K562 (cell line): ENCODE measurements at regions not wholly inside any gene's neighbourhood (a gene's known extent, or its start where the extent isn't known, plus 50 kb on each side); places are given as distances from the start of the nearest gene placed in this dataset.

Source experiments
- CBX5 ChIP-seq: IDR thresholded peaks from 2 replicates; pipeline ENCODE4 v1.6.1; 2014; ENCODE audit warnings: low read depth, borderline replicate concordance
- CHD1 ChIP-seq: fragments of 200-600 bp; sonication (generic); IDR thresholded peaks from one replicate; pipeline ENCODE4 v1.6.1; 2012; ENCODE audit warnings: mild to moderate bottlenecking, moderate library complexity, low read length, inconsistent platforms
- LEF1 ChIP-seq: fragments of 450-650 bp; IDR thresholded peaks from 2 replicates; pipeline ENCODE4 v1.6.1; 2016; ENCODE audit warnings: mild to moderate bottlenecking
- MYNN ChIP-seq, 2 experiments: sonication (generic); formaldehyde crosslinking in 1 of 2; IDR thresholded peaks; 2 replicates each; pipeline versions ENCODE4 v1.5.0 to v1.6.1; 2016 to 2020; ENCODE audit warnings: antibody characterized with exemption in 1 of 2, missing genetic modification reagents in 1 of 2
- POLR2A ChIP-seq: fragments of 450-650 bp; conservative IDR thresholded peaks from 2 replicates; pipeline ENCODE4 v1.6.1; 2016
- POLR2AphosphoS2 ChIP-seq: IDR thresholded peaks from 2 replicates; pipeline ENCODE4 v1.6.1; 2012; ENCODE audit warnings: low read length, improper control_type of control experiment
- RAD21 ChIP-seq, 2 experiments: fragments of 250-450 bp in 1 of 2; fragments of 450-650 bp in 1 of 2; sonication (Bioruptor Pico) in 1 of 2; formaldehyde crosslinking in 1 of 2; IDR thresholded peaks in 1 of 2; conservative IDR thresholded peaks in 1 of 2; 2 replicates each; pipeline versions ENCODE4 v1.4.0 to v1.8.0; 2020 to 2022; ENCODE audit warnings: mild to moderate bottlenecking in 2 of 2, moderate library complexity in 1 of 2
- RFX5 ChIP-seq: IDR thresholded peaks from 2 replicates; pipeline ENCODE4 v1.6.1; 2011; ENCODE audit warnings: low read depth, mild to moderate bottlenecking, improper control_type of control experiment, low read length
- TCF7L2 ChIP-seq: fragments of 150-350 bp; IDR thresholded peaks from 2 replicates; pipeline ENCODE4 v1.6.1; 2016; ENCODE audit warnings: low read depth, mild to moderate bottlenecking, low read length, moderate library complexity
- ZNF175 ChIP-seq: fragments of 200-800 bp; sonication (Bioruptor generic); IDR thresholded peaks from 2 replicates; pipeline ENCODE4 v1.6.1; 2016; ENCODE audit warnings: low read depth, mild to moderate bottlenecking, missing genetic modification characterization, missing compliant biosample characterization
- ZNF766 ChIP-seq: fragments of 200-800 bp; sonication (Bioruptor generic); conservative IDR thresholded peaks from 2 replicates; pipeline ENCODE4 v1.6.1; 2016; ENCODE audit warnings: missing genetic modification characterization, missing compliant biosample characterization
- TF ChIP-seq, protein P1 (sequence below): sonication (generic); formaldehyde crosslinking; IDR thresholded peaks from 2 replicates; pipeline ENCODE4 v1.9.0; 2022; ENCODE audit warnings: mild to moderate bottlenecking, missing genetic modification reagents
- TF ChIP-seq, protein P2 (sequence below), 3 experiments: IDR thresholded peaks in 2 of 3; conservative IDR thresholded peaks in 1 of 3; 2 replicates each; pipeline ENCODE4 v1.5.1; 2011 to 2012; ENCODE audit warnings: low read length in 3 of 3, mild to moderate bottlenecking in 3 of 3, control low read depth in 2 of 3, improper control_type of control experiment in 1 of 3, inconsistent platforms in 1 of 3, low read depth in 1 of 3, mixed read lengths in 1 of 3, moderate library complexity in 1 of 3; ENCODE audit not compliant: insufficient read depth in 2 of 3

DNA sequence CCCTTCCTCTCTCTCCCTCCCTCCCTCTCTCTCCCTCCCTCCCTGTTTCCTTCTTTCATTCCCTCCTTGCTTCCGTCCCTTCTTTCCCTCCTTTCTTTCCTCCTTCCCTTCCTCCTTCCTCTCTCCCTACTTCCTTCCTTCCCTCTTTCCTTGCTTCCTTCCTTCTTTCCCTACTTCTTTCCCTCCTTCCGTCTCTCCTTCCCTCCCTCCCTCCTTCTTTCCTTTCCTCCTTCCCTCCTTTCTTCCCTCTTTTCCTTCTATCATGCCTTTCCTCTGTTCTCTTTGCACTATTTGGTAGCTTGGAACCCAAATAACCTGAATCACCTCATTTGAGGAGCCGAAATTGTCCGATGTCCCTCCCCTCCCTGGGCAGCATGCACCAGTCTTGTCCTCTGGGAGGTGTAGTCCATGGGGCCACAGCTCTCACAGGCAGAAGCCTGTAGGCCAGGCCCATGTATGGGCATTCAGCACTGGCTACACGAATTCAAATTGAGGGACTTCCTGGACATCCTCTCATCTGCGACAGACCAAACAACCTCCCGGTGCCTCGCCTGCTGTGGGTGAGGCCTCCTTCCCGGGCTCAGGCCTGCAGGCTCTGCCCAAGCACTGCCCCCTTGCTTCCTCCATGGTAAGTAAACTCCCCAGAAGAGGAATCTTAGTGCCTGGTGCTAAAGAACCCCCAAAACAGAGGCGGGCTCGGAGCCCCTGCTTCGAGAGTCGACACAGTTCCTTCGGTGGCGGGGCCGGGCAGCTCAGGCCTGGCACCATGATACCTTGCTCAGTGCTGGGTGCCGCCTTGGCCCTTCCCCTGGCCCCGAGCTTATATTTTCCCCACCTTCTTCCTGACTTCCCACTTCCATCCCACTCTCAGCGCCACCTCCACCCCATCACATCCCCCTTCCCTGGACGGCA lies 454.1 kb upstream of the CADM1 start:
- no peak for TF ChIP-seq CBX5
- TF ChIP-seq ZNF175 (CRISPR knock-in tag): no peak
- TF ChIP-seq, protein P1, sequence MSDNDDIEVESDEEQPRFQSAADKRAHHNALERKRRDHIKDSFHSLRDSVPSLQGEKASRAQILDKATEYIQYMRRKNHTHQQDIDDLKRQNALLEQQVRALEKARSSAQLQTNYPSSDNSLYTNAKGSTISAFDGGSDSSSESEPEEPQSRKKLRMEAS (CRISPR knock-in tag): no peak
- no peak for TF ChIP-seq TCF7L2
- TF ChIP-seq, protein P2, sequence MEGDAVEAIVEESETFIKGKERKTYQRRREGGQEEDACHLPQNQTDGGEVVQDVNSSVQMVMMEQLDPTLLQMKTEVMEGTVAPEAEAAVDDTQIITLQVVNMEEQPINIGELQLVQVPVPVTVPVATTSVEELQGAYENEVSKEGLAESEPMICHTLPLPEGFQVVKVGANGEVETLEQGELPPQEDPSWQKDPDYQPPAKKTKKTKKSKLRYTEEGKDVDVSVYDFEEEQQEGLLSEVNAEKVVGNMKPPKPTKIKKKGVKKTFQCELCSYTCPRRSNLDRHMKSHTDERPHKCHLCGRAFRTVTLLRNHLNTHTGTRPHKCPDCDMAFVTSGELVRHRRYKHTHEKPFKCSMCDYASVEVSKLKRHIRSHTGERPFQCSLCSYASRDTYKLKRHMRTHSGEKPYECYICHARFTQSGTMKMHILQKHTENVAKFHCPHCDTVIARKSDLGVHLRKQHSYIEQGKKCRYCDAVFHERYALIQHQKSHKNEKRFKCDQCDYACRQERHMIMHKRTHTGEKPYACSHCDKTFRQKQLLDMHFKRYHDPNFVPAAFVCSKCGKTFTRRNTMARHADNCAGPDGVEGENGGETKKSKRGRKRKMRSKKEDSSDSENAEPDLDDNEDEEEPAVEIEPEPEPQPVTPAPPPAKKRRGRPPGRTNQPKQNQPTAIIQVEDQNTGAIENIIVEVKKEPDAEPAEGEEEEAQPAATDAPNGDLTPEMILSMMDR (IDR thresholded peaks at IDR 0.05 in 2 of 3, conservative IDR thresholded peaks at IDR 0.05 in 1 of 3; ENCODE audit: insufficient read depth in 2 of 3, low read depth in 1 of 3, low read length in 3 of 3): no peak
- TF ChIP-seq RFX5: no peak
- no peak for TF ChIP-seq ZNF766 (CRISPR knock-in tag)
- TF ChIP-seq POLR2A: no peak
- no peak for TF ChIP-seq POLR2AphosphoS2
- no peak for TF ChIP-seq LEF1
- no peak for TF ChIP-seq MYNN (IDR thresholded peaks at IDR 0.05)
- TF ChIP-seq MYNN (CRISPR knock-in tag; IDR thresholded peaks at IDR 0.05): no peak
- no peak for TF ChIP-seq RAD21 (CRISPR knock-in tag; conservative IDR thresholded peaks at IDR 0.05 in 1 of 2, IDR thresholded peaks at IDR 0.05 in 1 of 2)
- TF ChIP-seq CHD1: no peak
